Kasumi-1 (cell line): ENCODE measurements at regions not wholly inside any gene's neighbourhood (a gene's known extent, or its start where the extent isn't known, plus 50 kb on each side); places are given as distances from the start of the nearest gene placed in this dataset.
"Not testable (repeated sequence)": the region's sequence is repeated elsewhere in the genome, so short reads cannot be mapped to it uniquely, and the experiment has no call there.

Experiments used
- DNase-seq, 2 experiments: peaks; one replicate each; lab custom pipeline; 2025; lab: John Stamatoyannopoulos, UW

DNA sequence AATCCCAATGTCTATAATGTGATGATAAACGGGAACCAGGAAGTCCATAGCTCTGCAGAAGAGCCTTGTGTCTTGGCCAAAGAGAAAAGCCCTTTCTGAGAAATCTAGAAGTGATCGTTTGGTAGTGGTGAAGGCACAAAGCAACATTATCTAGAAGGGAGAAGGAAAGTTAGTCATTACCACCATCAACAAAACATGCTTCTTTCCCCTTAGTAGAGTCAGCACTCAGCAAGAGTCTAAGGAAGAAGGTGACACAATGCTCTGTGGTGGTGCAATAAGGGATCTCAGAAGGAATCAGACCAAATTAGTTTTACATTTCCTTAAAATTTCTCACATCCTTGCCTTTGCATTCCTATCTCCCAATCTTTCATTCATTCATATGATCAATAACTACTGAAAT is 134.4 kb upstream of the PRDX6 start:
- no peak for DNase-seq

DNA sequence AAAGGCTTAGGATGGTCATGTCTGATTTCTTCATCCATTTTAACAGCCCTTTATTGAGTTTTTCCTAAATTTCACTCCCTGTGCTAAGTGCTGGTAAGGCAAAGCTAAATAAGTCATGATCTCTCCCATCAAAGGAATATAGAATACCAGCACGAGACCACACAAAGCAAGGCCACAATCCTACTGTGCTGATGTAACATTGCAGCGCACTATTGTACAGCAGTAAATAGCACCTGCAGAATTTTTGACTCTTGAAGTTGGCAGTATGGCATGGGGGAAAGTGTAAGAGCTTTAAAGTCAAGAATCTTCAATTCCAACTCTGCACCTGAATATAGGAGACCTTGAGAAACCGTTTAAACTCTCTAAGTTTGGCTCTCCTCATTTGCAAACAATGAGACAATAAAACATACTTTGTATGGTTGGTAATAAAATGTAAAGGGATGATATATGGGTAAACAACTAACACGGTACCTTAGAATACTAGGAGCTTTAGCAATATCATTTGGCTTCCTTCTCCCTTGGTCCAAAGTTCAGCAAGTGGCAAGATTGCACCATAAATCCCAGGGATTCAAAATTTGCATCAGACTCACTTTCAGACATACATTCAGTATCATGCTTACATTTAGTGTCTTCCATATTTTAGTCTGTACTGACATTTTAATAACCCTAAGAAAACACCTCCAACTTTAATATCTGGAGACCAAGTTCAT is 132.9 kb upstream of the PRDX6 start:
- DNase-seq, result no peak

DNA sequence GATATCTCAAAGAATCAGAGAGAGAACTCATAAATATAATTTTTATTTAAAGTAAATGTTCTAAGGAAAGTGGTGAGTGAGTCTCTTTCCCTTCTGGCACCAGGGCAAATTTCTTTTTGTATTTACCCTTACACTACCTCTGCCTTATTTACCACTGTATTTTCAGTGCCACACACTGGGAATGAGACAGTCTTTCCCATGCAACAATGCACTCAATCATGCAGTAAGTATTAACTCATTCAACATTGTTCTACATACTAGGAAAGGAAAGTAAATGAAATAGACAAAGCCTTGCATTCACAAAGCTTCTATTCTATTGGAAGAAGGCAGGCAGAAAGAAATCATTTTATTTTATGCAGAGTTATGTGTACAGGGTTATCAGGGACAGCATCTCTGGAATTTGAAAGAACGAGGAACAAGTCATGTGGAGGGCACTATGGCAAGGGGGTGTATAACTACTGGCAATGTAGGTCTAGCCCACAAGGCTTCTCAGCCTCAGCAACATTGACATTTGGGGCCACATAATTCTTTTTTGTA is 129.8 kb upstream of the PRDX6 start:
- no peak for DNase-seq

DNA sequence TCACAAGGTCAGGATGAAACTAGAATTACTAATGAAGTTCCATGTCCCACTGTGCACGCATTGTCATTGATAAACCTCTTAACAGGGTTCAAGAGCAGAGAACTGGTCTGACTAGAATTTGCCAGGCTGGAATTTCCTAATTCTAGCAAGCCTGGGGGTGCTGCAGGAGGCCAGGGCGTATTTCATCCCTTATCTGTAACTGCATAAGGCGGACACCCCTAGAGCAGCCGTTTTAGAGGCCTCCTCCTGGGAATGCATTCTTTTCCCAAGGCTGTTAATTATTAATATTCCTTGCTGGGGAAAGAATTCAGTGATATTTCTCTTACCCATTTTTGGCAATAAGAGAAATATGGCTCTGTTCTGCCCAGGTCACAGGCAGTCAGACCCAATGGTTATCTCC is 124.5 kb upstream of the PRDX6 start:
- not testable (repeated sequence) for DNase-seq

DNA sequence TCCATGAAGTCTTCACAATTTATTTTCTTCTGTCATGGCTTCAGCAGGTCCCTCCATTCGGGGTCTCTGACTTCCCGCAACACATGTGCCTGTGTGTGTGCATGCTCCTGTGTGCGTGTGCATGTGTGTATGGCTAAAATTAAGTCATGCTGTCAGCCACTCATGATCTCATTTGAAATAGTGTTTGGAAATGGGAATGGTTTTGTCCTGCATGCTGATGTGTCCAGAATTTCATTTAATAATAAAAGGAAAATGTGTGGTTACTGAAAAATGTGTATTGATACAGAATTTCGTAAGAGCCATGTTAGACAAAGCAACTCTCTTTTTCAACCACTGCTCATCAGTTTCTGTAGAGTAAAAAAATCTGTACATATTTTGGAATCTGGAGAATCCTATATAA is 123.8 kb upstream of the PRDX6 start:
- DNase-seq, result no peak

DNA sequence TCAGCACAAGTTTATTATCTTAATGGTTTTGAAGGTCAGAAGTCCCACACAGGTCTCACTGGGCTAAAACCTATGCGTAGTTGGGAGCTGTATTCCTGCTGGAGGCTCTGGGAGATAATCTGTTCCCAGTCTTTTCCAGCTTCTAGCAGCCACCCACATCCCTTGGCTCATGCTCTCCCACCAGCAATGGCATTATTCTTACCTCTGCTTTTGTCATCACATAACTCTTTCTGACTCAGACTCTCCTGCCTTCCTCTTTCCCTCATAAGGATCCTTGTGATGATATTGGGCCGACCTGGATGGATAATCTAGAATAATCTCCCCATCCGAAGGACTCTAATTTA is 122.2 kb upstream of the PRDX6 start:
- no peak for DNase-seq

DNA sequence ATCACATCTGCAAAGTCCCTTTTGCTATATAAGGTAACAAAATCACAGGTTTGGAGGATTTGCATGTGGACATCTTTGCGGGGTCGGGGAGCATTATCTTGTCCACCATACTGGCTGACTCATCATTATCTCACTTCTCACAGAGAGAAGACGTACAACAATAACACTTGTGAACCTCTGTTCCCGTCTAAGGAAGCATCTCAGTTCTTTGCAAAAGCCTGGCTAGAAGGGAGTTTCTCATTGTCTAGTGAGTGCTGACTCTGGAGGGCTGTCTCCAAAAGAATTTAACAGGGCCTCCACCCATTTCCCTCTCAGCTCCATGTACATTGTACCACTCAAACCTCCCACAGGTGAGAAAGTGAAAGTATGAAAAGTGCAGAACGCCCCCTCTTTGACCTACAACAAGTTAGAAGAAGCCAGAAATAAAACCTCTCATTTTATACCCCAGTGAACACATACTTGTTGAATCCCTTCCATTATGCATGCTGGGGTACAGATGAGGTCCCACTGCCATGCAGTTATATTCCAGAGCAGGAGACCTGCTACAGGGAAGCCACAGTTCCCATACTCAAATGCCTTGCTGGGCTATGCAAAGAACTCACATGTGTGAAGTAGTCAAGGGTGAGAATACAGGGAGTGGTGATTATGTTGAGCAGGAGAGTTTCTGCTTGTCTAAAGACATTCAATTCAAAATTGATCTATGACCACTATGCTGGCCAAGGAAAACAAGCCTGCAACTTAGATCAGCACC is 121.7 kb upstream of the PRDX6 start:
- DNase-seq, result no peak

DNA sequence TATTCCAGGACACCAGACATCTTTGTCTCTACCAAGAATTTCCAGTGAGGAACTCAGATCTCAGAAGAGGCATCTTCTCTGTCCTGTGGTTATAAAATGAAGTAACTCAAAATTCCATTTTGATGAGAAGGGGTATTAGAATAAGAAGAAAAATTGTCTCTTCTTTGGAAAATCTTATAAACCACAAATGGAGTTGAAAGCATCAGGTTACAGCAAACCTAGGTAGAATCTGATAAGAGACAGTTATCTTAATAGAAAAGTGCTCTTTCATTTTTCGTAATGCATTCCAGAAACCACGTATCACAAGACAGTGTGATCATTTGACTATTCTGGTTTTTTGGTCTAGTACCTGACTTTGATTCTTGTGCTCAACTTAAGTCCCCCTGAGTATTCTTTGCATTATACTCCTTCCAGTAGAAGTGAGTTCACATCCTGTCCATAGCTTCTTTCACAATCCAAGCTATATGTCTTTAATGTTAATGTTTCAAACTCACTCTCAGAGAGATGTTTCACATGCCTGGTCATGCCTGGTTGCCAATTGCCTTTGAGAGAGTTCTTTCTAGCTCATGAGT is 120.9 kb upstream of the PRDX6 start:
- no peak for DNase-seq

DNA sequence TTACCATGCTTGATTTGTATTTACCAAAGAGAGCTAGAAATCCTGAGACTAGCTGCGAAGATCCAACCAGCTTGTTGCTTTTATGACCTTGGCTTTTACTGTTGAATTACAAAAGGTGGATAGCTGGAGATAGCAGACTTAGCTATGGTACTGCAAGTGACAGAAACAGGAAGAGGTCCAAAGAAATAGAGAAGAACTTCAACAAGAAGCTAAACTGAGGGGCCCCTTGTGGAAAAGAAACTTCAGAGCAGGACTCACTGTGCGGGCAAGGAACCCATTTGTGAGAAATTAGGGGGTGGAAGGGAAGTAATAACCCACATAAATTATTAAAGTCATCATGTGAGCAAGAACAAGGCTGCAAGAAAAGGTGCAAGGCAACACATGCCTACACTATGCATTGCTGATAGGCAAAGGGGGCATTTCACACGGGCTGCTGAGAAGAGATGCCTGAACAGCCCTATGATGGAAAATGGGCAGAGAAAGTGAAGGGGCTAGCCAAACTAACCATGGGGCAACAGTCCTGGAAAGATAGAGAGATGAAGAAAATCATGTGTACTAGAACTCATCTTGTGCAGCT is 116.6 kb upstream of the PRDX6 start:
- DNase-seq, result peak; percentile 19 to 49

DNA sequence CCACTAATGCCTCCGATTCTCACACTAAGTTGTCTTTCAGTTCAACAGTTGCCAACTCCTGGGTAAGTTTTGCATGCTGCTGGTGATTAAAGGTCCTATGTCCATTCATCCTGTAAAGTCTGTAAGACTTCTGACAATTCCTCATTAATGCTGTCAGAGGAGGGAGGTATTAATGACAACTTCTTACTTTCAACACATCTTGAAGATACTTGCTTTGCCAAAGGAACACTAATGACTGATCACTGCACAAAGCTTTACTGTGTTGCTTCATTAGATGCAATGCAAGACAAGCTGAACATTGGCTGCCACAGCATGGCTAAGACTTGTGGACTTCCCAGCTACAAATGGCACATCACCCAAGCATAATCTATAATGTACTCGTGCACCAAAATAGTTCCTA is 114.6 kb upstream of the PRDX6 start:
- no peak for DNase-seq

DNA sequence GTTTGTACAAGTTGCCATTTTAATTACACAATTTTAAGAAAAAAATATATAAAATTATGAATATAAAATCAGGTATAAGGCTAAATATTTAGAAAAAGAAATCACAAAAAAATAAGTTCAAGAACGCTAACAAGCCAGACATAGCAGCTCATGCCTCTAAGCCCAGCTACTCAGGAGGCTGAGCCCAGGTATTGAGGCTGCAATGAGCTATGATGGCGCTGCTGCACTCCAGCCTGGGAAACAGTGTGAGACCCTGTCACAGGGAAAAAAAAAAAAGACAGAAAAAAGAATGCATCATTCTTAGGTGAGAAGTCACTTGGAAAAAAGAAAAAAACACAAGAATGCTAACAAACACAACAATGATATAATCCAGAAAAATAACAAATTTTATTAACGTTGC is 112.3 kb upstream of the PRDX6 start:
- DNase-seq, result no peak

DNA sequence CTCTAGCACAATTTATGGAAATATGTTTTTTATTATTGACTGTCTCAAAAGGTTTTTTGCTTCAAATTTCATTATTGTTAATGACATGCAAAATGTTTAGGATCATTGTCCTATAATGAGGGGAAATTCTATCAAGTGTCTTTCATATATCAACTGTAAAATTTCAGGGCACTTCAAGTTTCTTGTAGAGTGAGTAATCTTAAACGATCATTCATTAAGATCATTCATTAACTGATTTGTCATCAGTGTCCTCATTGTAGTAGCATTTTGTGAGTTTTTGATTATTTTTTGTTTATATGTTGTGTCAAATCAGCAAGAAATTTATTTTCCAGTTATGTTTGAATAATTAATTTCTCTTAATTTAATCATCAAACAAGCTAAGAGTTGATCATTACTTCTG is 111.8 kb upstream of the PRDX6 start:
- no peak for DNase-seq

DNA sequence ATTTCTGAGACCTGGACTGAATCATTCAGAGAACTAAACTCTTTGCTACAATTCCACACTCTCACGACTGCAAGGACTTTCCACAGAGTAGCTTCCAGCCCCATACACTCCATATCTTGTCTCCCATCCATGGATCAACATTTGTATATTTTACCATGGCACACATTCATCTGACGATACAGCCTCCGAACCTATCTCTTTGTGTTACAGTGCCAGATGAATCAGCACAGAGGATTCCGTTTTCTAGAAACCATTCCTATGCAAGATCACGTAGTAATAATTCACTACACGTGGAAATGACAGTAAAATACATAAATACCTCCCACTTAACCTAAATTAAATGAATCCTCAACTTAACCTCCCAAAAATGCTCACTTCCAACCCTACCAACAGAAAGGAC is 110.0 kb upstream of the PRDX6 start:
- no peak for DNase-seq

DNA sequence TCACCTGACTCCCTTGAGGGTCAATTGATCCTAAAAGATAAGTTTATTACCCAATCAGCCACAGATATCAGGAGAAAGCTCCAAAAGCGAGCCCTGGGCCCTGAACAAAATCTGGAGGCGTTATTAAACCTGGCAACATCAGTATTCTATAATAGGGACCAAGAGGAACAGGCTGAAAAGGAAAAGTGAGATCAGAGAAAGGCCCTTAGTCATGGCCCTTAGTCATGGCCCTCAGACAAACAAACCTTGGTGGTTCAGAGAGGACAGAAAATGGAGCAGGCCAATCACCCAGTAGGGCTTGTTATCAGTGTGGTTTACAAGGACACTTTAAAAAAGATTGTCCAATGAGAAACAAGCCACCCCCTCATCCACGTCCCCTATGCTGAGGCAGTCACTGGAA is 106.5 kb upstream of the PRDX6 start:
- DNase-seq, result not testable (repeated sequence)

DNA sequence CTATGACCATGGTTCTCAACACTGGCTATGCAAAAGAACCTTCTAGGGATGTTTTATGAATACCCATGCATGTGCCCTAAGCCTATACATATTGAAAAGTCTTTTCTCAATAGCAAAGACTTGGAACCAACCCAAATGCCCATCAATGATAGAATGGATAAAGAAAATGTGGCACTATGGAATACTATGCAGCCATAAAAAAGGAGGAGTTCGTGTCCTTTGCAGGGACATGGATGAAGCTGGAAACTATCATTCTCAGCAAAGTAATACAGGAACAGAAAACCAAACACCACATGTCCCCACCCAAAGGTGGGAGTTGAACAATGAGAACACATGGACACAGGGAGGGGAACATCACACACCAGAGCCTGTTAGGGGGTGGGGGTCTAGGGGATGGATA is 101.1 kb upstream of the PRDX6 start:
- not testable (repeated sequence) for DNase-seq

DNA sequence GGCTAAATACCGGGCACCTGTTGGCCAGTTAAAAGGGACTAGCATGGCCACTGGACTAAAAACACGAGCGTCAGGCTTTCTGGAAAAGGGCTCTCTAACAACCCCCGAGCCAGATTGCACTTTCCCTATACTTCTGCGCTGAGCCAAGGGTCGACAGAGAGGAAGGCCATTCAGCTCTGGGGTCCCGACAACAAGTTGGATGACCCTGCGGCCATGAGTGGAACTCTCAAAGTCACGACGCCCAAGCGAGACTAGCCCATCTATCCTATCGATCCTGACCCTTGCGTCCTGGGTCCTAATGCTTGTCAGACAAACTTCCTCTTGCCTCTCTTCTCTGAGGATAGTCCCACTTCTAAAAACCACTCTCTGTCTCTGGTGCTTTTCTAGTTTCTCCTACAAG is 99.9 kb upstream of the PRDX6 start:
- no peak for DNase-seq

DNA sequence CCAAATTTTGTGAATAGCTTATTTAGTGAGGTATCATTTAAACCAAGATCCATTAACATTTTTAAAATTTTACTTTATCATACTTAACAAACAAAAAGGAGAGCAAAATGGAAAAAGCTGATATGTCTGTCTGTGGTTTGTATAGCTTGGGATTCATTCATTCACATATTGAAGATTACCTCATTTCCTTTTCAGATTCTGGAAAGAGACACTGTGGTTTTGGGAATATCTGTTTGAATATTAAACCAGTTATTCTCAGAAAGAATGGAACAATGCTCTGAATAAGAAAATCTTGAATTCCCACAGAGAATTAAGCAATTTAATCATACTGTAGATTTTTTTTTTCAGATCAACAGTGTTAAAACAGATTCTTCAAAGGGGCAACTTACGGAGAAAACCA is 93.8 kb upstream of the PRDX6 start:
- DNase-seq, result no peak

DNA sequence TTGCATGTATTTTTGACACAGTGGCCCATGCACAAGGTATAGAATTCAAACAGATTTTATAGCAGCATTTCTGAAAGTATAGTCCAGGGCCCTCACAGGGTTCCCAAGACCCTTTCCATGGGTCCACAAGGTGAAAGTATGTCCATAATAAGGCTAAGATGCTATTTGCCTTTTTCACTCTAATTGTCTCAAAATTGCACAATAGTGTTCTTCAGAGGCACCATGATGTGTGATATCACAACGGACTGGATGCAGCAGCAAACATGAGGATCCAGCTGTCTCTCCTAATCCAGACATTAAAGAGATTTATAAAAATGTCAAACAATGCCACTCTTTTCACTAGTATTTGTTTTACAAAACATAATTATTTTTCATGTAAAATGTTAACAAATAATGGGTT is 88.8 kb upstream of the PRDX6 start:
- DNase-seq, result no peak

DNA sequence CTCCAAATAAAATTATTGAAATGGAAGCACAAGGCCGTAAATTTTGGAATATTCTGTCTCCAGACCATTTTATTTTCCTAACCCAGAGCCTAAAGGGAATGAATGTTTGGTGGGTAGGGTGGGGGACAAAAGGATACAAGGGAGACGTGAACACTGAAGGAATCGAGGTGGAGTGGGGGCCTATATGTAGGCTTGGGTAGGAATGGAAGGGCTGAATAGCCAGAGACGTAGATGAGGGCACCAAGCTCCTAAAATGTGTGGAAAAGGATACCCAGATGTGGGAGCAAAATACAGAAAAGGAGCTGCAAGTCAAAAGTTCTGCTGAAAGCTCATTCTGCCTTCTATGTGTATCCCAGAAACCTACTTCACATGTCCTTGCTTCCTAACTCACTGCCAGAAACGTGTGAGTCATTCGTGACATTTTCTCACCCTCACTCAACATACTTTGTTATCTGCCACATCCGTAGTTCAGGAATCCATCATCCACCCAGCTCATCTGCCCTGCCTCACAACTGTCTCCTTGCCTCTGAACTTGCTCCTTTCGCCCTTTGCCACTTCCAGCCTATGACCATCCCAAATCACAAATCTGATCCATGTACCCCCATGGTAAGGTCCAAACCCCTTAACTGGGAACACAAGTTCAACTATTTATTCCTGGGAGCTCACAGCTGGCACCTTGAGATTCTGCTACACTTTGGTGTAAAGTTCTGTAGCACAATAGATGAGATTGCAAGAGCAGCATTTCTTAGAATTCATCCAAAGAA is 84.1 kb upstream of the PRDX6 start:
- no peak for DNase-seq

DNA sequence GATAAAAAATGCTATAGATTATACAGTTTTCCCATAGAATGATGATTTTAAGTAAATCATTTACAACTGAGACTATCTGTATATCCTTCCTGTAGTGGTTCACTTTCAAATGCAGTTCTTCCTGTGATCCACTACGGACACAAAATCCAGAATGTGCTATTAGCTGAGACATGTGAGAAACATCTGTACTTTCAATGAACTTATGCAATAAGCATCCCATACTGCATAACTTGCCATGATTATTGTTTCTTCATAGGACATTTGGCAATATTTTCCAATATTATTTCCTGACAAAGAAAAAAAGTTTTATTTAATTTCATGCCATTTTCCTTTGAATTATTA is 83.5 kb upstream of the PRDX6 start:
- DNase-seq, result no peak

DNA sequence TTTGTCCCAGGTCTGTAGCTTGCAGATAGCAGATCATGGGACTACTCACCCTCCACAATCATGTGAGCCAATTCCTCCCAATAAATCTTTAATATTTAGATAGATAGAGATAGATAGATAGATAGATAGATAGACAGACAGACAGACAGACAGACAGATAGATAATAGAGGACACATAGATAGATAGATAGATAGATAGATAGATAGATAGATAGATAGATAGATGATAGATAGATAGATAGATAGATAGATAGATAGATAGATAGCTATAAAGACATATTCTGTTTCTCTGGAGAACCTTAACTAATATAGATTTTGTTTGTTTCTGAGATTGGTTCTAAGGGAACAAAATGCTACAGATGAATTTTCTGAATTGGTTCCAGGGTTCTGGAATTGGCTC is 82.3 kb upstream of the PRDX6 start:
- not testable (repeated sequence) for DNase-seq

DNA sequence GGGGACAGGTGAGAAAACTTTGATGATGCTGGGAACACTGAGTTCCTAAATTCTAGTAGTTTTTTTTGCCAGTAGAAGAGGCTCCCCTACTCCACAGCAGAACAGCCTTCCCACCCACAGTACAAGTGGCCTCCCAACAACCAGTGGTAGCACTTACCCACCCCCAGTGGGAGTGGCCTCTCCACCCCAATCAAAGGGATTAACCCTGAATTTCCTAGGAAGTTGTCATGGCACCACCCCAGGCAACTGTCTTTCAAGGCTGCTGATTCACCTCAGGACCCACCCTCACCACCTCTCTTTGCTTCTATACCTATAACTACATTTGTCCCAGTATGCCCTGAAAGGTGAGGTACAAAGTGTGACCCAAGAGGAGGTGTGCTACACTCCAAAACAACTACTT is 81.4 kb upstream of the PRDX6 start:
- no peak for DNase-seq
